ENCODE measurements at regions not wholly inside any gene's neighbourhood (a gene's known extent, or its start where the extent isn't known, plus 50 kb on each side); places are given as distances from the start of the nearest gene placed in this dataset.

- TF ChIP-seq POLR2A (IDR thresholded peaks at IDR 0.05; ENCODE audit: low read depth, low read length) (no peak), CTCF (IDR thresholded peaks at IDR 0.05; ENCODE audit: extremely low read depth in 1 of 2, insufficient read depth in 1 of 2, low read depth in 1 of 2, low read length in 2 of 2) (no peak), JUN (IDR thresholded peaks at IDR 0.05; ENCODE audit: borderline replicate concordance, insufficient read depth, insufficient read length, low read depth) (no peak), POLR2AphosphoS5 (IDR thresholded peaks at IDR 0.05; ENCODE audit: insufficient read depth, low read depth, low read length) (no peak), MAX (IDR thresholded peaks at IDR 0.05; ENCODE audit: insufficient read depth, insufficient read length) (no peak), EZH2 (IDR thresholded peaks at IDR 0.05; ENCODE audit: borderline replicate concordance, low read depth, low read length, severe bottlenecking) (no peak), FOS (IDR thresholded peaks at IDR 0.05; ENCODE audit: borderline replicate concordance, insufficient read depth, low read length) (no peak), MYC (IDR thresholded peaks at IDR 0.05; ENCODE audit: low read depth, low read length) (no peak), GATA2 (IDR thresholded peaks at IDR 0.05; ENCODE audit: insufficient read depth, insufficient read length, low read depth, low read length) (no peak)
Measured at GRCh38 chrX:40389555-40389954, 191.2 kb upstream of the ATP6AP2 start.

All from endothelial cell of umbilical vein (primary cell).